ENCODE measurements at regions not wholly inside any gene's neighbourhood (a gene's known extent, or its start where the extent isn't known, plus 50 kb on each side); places are given as distances from the start of the nearest gene placed in this dataset.
A peak's percentile ranks its signal among the peaks of the same experiment; 100 is the strongest.

GRCh38 chr2:222993920-222994650, 57.9 kb upstream of the KCNE4 start:
- DNase-seq = peak; percentile 70

GRCh38 chr2:222998459-222998858, 53.5 kb upstream of the KCNE4 start:
- DNase-seq = no peak

- DNase-seq = no peak
Measured at GRCh38 chr2:223000872-223001796, 50.9 kb upstream of the KCNE4 start.

GRCh38 chr2:223001797-223002175, 50.2 kb upstream of the KCNE4 start:
- DNase-seq = peak; percentile 3

Measured in amniotic stem cell (primary cell).